ENCODE measurements at regions not wholly inside any gene's neighbourhood (a gene's known extent, or its start where the extent isn't known, plus 50 kb on each side); places are given as distances from the start of the nearest gene placed in this dataset.

GRCh38 chr12:123070267-123071081 lies 80.4 kb downstream of the PITPNM2 start:
- H3K4me3 ChIP-seq (replicated peaks; ENCODE audit: insufficient read depth, low read length): no peak overlapping the region
- no peak for TF ChIP-seq SPI1 (IDR thresholded peaks at IDR 0.05; ENCODE audit: borderline replicate concordance, low read depth)
- TF ChIP-seq REST (IDR thresholded peaks at IDR 0.05; ENCODE audit: insufficient replicate concordance, low read depth): no peak
- DNase-seq (ENCODE audit: low read depth in 1 of 2, low spot score in 1 of 2): no peak
- no peaks in the 10 kb centered on the region for H3K27me3 ChIP-seq (ENCODE audit: insufficient read depth, poor library complexity, severe bottlenecking)
- H3K27ac ChIP-seq (replicated peaks): no peak overlapping the region

DNA sequence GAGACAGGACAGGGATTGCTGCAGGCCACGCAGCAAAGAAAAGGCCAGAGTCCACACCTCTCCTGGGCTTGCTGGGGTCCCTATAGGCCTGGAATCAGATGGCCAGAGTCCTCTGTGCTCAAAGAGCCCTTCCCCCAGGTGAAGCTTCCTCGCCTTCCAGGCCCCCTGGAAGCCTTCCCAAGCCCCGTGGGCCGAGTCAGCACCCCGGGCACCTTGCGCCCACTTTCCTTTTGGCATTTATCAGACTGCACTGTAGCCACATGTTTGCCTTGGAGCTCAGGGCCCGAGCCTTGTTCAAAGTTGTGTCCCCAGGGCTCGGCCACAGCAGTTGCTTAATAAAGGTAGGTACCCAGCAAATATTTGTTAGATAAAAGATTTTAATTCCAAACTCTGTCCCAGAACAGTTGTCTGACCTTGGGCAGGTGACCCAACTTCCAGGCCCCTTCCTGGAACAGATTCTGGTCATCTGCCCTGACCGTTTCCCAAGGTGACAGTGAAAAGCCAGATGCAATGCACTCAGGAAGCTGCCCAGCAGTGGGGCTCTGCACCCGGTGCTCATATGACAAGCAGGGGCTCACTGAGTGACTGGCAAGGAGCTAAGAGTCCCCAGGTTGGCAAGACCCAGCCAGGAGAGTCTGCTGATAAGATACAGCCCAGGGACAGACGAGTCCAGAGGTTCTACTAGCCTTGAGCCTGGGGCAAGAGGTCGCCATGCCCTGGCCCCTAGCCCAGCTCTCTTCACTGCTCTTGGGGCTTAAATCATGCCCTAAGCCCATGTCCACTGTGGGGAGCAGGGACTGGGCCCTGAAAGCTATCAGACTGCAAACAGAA lies 81.2 kb downstream of the PITPNM2 start:
- H3K4me3 ChIP-seq (replicated peaks; ENCODE audit: insufficient read depth, low read length): no peak overlapping the region
- no peak for TF ChIP-seq SPI1 (IDR thresholded peaks at IDR 0.05; ENCODE audit: borderline replicate concordance, low read depth)
- no peak for TF ChIP-seq GABPA (IDR thresholded peaks at IDR 0.05; ENCODE audit: low read depth)
- TF ChIP-seq POLR2AphosphoS5 (IDR thresholded peaks at IDR 0.05; ENCODE audit: low read depth): no peak
- no peak for TF ChIP-seq CTCF (IDR thresholded peaks at IDR 0.05; ENCODE audit: insufficient read depth, low read length)
- TF ChIP-seq REST (IDR thresholded peaks at IDR 0.05; ENCODE audit: insufficient replicate concordance, low read depth): no peak
- DNase-seq (ENCODE audit: low read depth in 1 of 2, low spot score in 1 of 2): no peak
- H3K27ac ChIP-seq (replicated peaks): no peak overlapping the region
- no peaks in the 10 kb centered on the region for H3K27me3 ChIP-seq (ENCODE audit: insufficient read depth, poor library complexity, severe bottlenecking)

DNA sequence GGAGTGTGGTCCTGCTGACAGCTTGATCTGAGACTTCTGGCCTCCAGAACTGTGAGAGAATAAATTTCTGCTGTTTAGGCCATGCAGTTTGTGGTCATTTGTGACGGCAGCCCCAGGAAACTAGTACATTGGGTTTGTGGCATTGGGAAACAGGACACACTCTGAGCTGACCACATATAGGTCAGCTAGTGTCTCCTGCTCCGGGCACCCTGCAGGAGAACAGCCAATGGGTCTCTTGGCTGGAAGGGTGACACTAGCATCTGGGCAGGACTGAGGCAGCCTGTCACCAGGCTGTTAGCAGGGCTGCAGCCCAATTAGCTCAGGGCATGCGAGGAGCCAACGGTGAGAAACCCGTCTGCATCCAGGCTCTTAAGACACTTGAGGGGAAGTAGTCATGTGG lies 83.2 kb downstream of the PITPNM2 start:
- no peak overlapping the region for H3K4me3 ChIP-seq (replicated peaks; ENCODE audit: insufficient read depth, low read length)
- no peak for DNase-seq (ENCODE audit: low read depth in 1 of 2, low spot score in 1 of 2)
- no peak overlapping the region for H3K27ac ChIP-seq (replicated peaks)
- H3K27me3 ChIP-seq (ENCODE audit: insufficient read depth, poor library complexity, severe bottlenecking): no peaks in the 10 kb centered on the region
- no peak for TF ChIP-seq GABPA (IDR thresholded peaks at IDR 0.05; ENCODE audit: low read depth)
- no peak for TF ChIP-seq POLR2AphosphoS5 (IDR thresholded peaks at IDR 0.05; ENCODE audit: low read depth)

DNA sequence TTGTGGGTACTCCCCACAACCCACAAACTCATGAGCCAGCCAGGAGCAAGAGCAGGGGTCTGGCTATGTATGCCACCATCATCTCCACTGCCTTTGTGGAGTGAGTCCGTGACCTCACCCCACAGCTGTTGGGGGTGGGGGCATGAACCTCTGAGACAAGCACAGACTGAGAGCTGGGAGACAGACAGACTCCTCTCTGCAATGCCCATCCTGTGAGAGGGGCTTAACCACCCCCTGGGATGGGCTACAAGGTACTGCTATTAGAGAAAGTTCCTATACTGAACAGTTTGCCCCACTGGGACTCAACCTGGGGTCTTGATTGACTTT lies 84.5 kb downstream of the PITPNM2 start:
- Histone ChIP-seq H3K4me3 (replicated peaks; ENCODE audit: insufficient read depth, low read length) (no peak overlapping the region), H3K27me3 (ENCODE audit: insufficient read depth, poor library complexity, severe bottlenecking) (no peaks in the 10 kb centered on the region), H3K27ac (replicated peaks) (no peak overlapping the region)
- no peak for TF ChIP-seq POLR2AphosphoS5 (IDR thresholded peaks at IDR 0.05; ENCODE audit: low read depth)
- no peak for TF ChIP-seq CTCF (IDR thresholded peaks at IDR 0.05; ENCODE audit: insufficient read depth, low read length)
- TF ChIP-seq REST (IDR thresholded peaks at IDR 0.05; ENCODE audit: insufficient replicate concordance, low read depth): no peak
- no peak for TF ChIP-seq SPI1 (IDR thresholded peaks at IDR 0.05; ENCODE audit: borderline replicate concordance, low read depth)
- no peak for TF ChIP-seq GABPA (IDR thresholded peaks at IDR 0.05; ENCODE audit: low read depth)
- DNase-seq (ENCODE audit: low read depth in 1 of 2, low spot score in 1 of 2): no peak

Measured in HL-60 (cell line).